SK-N-MC (cell line): ENCODE measurements at regions not wholly inside any gene's neighbourhood (a gene's known extent, or its start where the extent isn't known, plus 50 kb on each side); places are given as distances from the start of the nearest gene placed in this dataset.

Experiments used
- EZH2 ChIP-seq: fragments of 200-600 bp; sonication (generic); IDR thresholded peaks from one replicate; pipeline ENCODE4 v1.6.1; 2017; ENCODE audit warnings: antibody characterized with exemption
- FOXP2 ChIP-seq: optimal IDR thresholded peaks from 2 replicates; pipeline ENCODE3; 2011; ENCODE audit warnings: mild to moderate bottlenecking, moderate library complexity; ENCODE audit not compliant: insufficient read depth; ENCODE audit errors: extremely low read length, control extremely low read depth

DNA sequence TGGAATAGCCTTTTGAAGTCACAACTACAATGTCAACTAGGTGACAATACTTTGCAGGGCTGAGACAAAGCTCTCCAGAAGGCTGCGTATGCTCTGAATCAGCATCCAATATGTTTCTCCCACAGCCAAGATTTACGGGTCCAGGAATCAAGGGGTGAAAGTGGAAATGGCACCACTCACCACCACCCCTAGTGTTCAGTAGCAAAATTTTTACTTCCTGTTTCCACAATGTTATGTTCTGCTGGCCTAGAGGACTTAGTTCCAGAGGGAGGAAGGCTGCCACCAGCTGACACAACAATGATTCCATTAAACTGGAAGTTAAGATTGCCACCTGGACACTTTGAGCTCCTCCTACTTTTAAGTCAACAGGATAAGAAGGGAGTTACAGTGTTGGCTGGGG, 68.5 kb upstream of the MPEG1 start:
- TF ChIP-seq EZH2 = no peak
- no peak for TF ChIP-seq FOXP2
